Endodermal cell (in vitro differentiated cells): ENCODE measurements at regions not wholly inside any gene's neighbourhood (a gene's known extent, or its start where the extent isn't known, plus 50 kb on each side); places are given as distances from the start of the nearest gene placed in this dataset.

Source experiments
- DNase-seq: peaks from one replicate; pipeline ENCODE4 v3.0.0-alpha.2; 2017
- H3K27ac ChIP-seq: 2 replicates; pipeline ENCODE4 v1.5.1; 2013; ENCODE audit warnings: mild to moderate bottlenecking, low read depth, low read length, moderate library complexity
- H3K27me3 ChIP-seq: 2 replicates; pipeline ENCODE4 v1.6.1; 2013; ENCODE audit warnings: mild to moderate bottlenecking, low read length, moderate library complexity; ENCODE audit not compliant: insufficient read depth, control insufficient read depth, poor library complexity, severe bottlenecking
- H3K36me3 ChIP-seq: 2 replicates; pipeline ENCODE4 v1.7.0; 2013; ENCODE audit warnings: mild to moderate bottlenecking, low read length, moderate library complexity; ENCODE audit not compliant: control insufficient read depth, insufficient read depth
- H3K4me1 ChIP-seq: one replicate; pipeline ENCODE4 v1.7.0; 2013; ENCODE audit warnings: low read length; ENCODE audit not compliant: control insufficient read depth, insufficient read depth
- H3K4me3 ChIP-seq: 2 replicates; pipeline ENCODE4 v1.5.1; 2013; ENCODE audit warnings: mild to moderate bottlenecking, low read length, moderate library complexity
- H3K9ac ChIP-seq: 2 replicates; pipeline ENCODE4 v1.6.1; 2013; ENCODE audit warnings: mild to moderate bottlenecking, low read length, moderate library complexity; ENCODE audit not compliant: poor library complexity, severe bottlenecking; ENCODE audit errors: extremely low read depth
- H3K9me3 ChIP-seq: 2 replicates; pipeline ENCODE4 v1.6.1; 2013; ENCODE audit warnings: mild to moderate bottlenecking, low read length, moderate library complexity; ENCODE audit not compliant: control insufficient read depth
- H3K27ac Mint-ChIP-seq: 2 replicates; pipeline ENCODE4 v1.8.0; 2020; ENCODE audit warnings: mixed read lengths
- H3K27me3 Mint-ChIP-seq: 2 replicates; pipeline ENCODE4 v1.8.0; 2021; ENCODE audit warnings: mild to moderate bottlenecking, mixed read lengths; ENCODE audit not compliant: insufficient read depth
- H3K36me3 Mint-ChIP-seq: 2 replicates; pipeline ENCODE4 v1.8.0; 2020; ENCODE audit warnings: low read depth, mixed read lengths
- H3K4me1 Mint-ChIP-seq: 2 replicates; pipeline ENCODE4 v1.8.0; 2020; ENCODE audit warnings: mixed read lengths
- H3K4me3 Mint-ChIP-seq: 2 replicates; pipeline ENCODE4 v1.8.0; 2020; ENCODE audit warnings: mild to moderate bottlenecking, moderate library complexity, mixed read lengths
- H3K9me3 Mint-ChIP-seq: 2 replicates; pipeline ENCODE4 v1.8.0; 2020; ENCODE audit warnings: mild to moderate bottlenecking, mixed read lengths
- WGBS, 2 experiments: methylation state at CpG; one replicate each; pipeline versions ENCODE4 v1.1.5 to v1.1.7; 2013; ENCODE audit warnings: missing lambda C conversion rate in 2 of 2, mixed read lengths in 1 of 2; ENCODE audit not compliant: insufficient coverage in 1 of 2, insufficient read length in 1 of 2; 5-methylcytosine and 5-hydroxymethylcytosine counted together
- TF ChIP-seq, protein P1 (sequence below): fragments of 200-600 bp; sonication (generic); conservative IDR thresholded peaks from 2 replicates; pipeline ENCODE4 v1.5.0; 2021; ENCODE audit warnings: antibody characterized with exemption, mild to moderate bottlenecking

DNA sequence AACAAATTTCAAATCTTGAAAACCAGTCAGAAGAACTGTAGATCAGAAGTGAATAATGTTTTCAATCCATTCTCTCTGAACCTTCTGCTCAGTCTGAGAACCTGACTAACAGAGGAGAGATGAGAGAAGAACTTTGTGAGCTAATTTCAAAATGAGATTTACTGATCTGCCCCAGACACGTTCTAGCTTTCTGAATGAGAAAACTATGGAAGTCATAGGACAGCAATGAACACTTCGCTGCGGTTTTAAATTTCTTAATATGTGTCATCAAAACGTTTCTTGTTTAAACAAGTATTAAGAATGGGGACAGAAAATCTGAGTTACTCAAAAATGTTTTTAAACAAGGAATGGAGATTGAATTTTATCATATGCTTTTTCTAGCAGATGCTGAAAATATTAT is 66.6 kb upstream of the FAR2 start:
- Mint-ChIP-seq H3K4me1 (peaks cover 16% of the 10 kb centered on the region), H3K27ac (no peak overlapping the region), H3K9me3 (peaks cover 4% of the 10 kb centered on the region), H3K27me3 (no peaks in the 10 kb centered on the region), H3K36me3 (no peaks in the 10 kb centered on the region), H3K4me3 (no peak overlapping the region)
- WGBS, 2 experiments, result 86 to 95% methylated on average over 4 of the region's 4 CpGs
- no peak overlapping the region for H3K27ac ChIP-seq
- H3K27me3 ChIP-seq, result no peaks in the 10 kb centered on the region
- DNase-seq, result no peak
- H3K4me3 ChIP-seq, result no peak overlapping the region
- H3K4me1 ChIP-seq, result no peaks in the 10 kb centered on the region
- H3K36me3 ChIP-seq, result no peaks in the 10 kb centered on the region
- TF ChIP-seq, protein P1, sequence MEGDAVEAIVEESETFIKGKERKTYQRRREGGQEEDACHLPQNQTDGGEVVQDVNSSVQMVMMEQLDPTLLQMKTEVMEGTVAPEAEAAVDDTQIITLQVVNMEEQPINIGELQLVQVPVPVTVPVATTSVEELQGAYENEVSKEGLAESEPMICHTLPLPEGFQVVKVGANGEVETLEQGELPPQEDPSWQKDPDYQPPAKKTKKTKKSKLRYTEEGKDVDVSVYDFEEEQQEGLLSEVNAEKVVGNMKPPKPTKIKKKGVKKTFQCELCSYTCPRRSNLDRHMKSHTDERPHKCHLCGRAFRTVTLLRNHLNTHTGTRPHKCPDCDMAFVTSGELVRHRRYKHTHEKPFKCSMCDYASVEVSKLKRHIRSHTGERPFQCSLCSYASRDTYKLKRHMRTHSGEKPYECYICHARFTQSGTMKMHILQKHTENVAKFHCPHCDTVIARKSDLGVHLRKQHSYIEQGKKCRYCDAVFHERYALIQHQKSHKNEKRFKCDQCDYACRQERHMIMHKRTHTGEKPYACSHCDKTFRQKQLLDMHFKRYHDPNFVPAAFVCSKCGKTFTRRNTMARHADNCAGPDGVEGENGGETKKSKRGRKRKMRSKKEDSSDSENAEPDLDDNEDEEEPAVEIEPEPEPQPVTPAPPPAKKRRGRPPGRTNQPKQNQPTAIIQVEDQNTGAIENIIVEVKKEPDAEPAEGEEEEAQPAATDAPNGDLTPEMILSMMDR, result no peak
- peaks cover under 1% of the 10 kb centered on the region for H3K9me3 ChIP-seq
- no peak overlapping the region for H3K9ac ChIP-seq

DNA sequence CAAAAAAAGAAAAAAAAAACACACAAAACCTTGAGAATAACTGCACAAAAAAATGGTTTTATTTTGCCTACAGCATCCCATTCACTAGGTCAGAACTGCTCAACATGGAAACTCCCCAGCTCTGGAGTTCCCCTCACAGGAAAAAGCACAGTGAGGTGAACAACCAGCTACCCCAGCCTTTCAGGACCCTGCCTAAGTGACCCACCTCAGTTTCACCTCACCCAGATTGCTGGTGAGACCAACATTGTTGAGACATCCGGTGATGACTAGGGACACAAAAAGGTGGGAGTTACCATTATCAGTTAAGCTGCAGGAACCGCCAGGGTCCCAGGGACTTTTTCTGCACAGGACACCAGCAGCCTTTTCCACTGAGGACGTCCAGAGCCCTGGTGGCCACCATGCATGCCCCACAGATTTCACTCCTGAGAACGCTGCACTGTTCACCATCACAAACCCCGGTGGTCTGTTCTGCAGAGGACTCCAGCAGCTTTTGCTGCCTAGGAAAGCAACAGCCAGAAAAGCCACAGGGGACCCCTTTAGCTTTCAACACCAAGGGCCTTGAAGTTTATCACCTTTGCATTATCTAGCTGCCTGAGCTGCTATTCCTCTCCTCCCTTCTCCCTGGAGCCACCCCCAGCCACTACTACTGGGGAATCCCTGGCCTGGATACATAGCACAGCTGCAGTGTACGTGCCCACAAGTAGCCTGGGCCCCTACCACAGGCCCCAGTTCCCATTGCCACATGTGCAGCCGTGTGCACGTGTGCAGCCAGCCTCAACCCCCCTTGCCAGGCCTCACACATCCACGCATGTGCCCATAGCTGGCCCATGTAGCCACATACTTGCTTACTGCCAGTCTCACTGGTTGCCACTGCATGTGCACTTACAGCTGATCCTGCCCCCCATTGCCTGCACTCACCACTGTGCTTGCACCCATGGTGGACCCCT is 62.5 kb upstream of the FAR2 start:
- Mint-ChIP-seq H3K27me3 (no peaks in the 10 kb centered on the region), H3K4me3 (no peak overlapping the region), H3K27ac (no peak overlapping the region), H3K36me3 (peaks cover 6% of the 10 kb centered on the region), H3K9me3 (peaks cover 39% of the 10 kb centered on the region), H3K4me1 (peaks cover 18% of the 10 kb centered on the region)
- Histone ChIP-seq H3K4me3 (no peak overlapping the region), H3K9me3 (peaks cover 25% of the 10 kb centered on the region), H3K36me3 (no peaks in the 10 kb centered on the region), H3K9ac (no peak overlapping the region), H3K4me1 (no peaks in the 10 kb centered on the region), H3K27ac (no peak overlapping the region), H3K27me3 (no peaks in the 10 kb centered on the region)
- peak; percentile 78 for DNase-seq
- 76 to 81% methylated on average over 8 to 9 of the region's 9 CpGs for WGBS, 2 experiments
- TF ChIP-seq, protein P1, result no peak

DNA sequence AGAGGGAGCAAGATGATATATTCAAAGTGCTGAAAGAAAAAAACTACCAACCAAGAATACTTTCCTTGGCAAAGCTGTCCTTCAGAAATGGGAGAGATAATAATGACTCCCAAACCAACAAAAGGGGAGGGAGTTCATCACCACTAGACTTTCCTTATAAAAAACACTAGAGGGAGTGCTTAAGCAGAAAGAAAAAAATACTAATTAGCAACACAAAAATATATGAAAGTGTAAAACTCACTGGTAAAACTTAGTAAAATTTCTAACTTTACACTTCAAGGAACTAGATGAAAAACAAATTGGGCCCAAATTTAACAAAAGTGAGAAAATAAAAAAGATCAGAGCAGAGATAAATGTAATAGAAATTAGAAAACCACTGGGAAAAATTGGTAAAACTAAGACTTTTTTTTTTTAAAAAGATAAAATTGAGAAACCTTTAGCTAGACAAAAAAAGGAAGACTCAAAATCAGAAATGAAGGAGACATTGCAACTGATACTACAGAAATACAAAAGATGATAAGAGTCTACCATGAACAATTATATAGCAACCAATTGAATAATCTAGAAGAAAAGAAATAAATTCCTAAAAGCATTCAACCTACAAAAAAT is 60.4 kb upstream of the FAR2 start:
- Mint-ChIP-seq H3K4me3 (no peak overlapping the region), H3K4me1 (peaks cover 18% of the 10 kb centered on the region), H3K27ac (no peak overlapping the region), H3K27me3 (no peaks in the 10 kb centered on the region), H3K9me3 (peaks cover 59% of the 10 kb centered on the region), H3K36me3 (peaks cover 21% of the 10 kb centered on the region)
- Histone ChIP-seq H3K4me1 (no peaks in the 10 kb centered on the region), H3K27ac (no peak overlapping the region), H3K9ac (no peak overlapping the region), H3K27me3 (no peaks in the 10 kb centered on the region), H3K9me3 (peaks cover 36% of the 10 kb centered on the region), H3K36me3 (no peaks in the 10 kb centered on the region), H3K4me3 (no peak overlapping the region)
- TF ChIP-seq, protein P1, result peak; percentile 81
- DNase-seq, result no peak
